ENCODE measurements at regions not wholly inside any gene's neighbourhood (a gene's known extent, or its start where the extent isn't known, plus 50 kb on each side); places are given as distances from the start of the nearest gene placed in this dataset.

DNA sequence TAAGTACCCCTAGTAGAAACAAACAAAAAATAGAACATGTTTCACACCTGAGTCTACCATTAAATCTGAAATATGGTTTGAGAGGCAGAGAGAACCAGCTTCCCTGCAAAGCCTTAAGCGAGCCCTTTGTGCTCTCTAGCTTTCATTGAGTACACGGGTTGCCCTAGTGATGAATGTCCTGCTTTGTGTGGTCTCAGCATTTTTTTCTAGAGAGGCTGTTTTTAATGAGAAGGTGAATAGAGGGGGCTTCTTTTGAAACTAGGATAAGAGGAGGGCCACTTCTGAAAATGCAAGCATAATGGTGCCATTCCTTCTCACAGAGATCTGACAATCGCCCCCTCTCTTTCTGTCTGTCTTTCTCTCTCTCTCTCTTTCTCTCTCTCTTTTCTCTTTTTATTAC lies 131.3 kb downstream of the MACIR start:
- H3K9me1 ChIP-seq (replicated peaks; ENCODE audit: control insufficient read depth, extremely low read depth, insufficient read depth, low read length): no peaks in the 10 kb centered on the region
- peak; percentile 73 for FAIRE-seq
- no peaks in the 10 kb centered on the region for H3K9me3 ChIP-seq (replicated peaks; ENCODE audit: control insufficient read depth, insufficient read depth, low read length)
- H3K27ac ChIP-seq (ENCODE audit: insufficient read depth, low read depth, low read length): no peak overlapping the region
- no peaks in the 10 kb centered on the region for H4K20me1 ChIP-seq (replicated peaks; ENCODE audit: control insufficient read depth, extremely low read depth, insufficient read depth, low read length)
- no peak overlapping the region for H2AFZ ChIP-seq (ENCODE audit: low read depth, low read length)
- intact Hi-C loops (cut with micrococcal nuclease): no loop called here
- no peaks in the 10 kb centered on the region for H3K4me1 ChIP-seq (ENCODE audit: control insufficient read depth, extremely low read depth, insufficient read depth, low read length)
- H3K9ac ChIP-seq (replicated peaks; ENCODE audit: extremely low read depth, insufficient read depth, low read length): no peak overlapping the region
- ChIA-PET CTCF (no interaction called here), POLR2A (no interaction called here)
- BruUV-seq (replicated peaks): no TSS peak
- TF ChIP-seq FOS (IDR thresholded peaks at IDR 0.05; ENCODE audit: borderline replicate concordance, insufficient read depth, low read length) (no peak), POLR2A (IDR thresholded peaks at IDR 0.05; ENCODE audit: low read depth, low read length) (no peak), JUN (IDR thresholded peaks at IDR 0.05; ENCODE audit: borderline replicate concordance, insufficient read depth, insufficient read length, low read depth) (no peak), GATA2 (IDR thresholded peaks at IDR 0.05; ENCODE audit: insufficient read depth, insufficient read length, low read depth, low read length) (no peak), EZH2 (IDR thresholded peaks at IDR 0.05; ENCODE audit: borderline replicate concordance, low read depth, low read length, severe bottlenecking) (no peak), POLR2AphosphoS5 (IDR thresholded peaks at IDR 0.05; ENCODE audit: insufficient read depth, low read depth, low read length) (no peak), MYC (IDR thresholded peaks at IDR 0.05; ENCODE audit: low read depth, low read length) (no peak)
- TF ChIP-seq, protein P1, sequence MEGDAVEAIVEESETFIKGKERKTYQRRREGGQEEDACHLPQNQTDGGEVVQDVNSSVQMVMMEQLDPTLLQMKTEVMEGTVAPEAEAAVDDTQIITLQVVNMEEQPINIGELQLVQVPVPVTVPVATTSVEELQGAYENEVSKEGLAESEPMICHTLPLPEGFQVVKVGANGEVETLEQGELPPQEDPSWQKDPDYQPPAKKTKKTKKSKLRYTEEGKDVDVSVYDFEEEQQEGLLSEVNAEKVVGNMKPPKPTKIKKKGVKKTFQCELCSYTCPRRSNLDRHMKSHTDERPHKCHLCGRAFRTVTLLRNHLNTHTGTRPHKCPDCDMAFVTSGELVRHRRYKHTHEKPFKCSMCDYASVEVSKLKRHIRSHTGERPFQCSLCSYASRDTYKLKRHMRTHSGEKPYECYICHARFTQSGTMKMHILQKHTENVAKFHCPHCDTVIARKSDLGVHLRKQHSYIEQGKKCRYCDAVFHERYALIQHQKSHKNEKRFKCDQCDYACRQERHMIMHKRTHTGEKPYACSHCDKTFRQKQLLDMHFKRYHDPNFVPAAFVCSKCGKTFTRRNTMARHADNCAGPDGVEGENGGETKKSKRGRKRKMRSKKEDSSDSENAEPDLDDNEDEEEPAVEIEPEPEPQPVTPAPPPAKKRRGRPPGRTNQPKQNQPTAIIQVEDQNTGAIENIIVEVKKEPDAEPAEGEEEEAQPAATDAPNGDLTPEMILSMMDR (IDR thresholded peaks at IDR 0.05; ENCODE audit: extremely low read depth in 1 of 2, insufficient read depth in 1 of 2, low read depth in 1 of 2, low read length in 2 of 2): no peak
- TF ChIP-seq, protein P2, sequence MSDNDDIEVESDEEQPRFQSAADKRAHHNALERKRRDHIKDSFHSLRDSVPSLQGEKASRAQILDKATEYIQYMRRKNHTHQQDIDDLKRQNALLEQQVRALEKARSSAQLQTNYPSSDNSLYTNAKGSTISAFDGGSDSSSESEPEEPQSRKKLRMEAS (IDR thresholded peaks at IDR 0.05; ENCODE audit: insufficient read depth, insufficient read length): no peak
- no peak for DNase-seq (ENCODE audit: low read depth, low spot score)
- H3K4me2 ChIP-seq (ENCODE audit: insufficient read depth, low read length): no peak overlapping the region
- no peaks in the 10 kb centered on the region for H3K36me3 ChIP-seq (ENCODE audit: control insufficient read depth in 2 of 2, extremely low read depth in 1 of 2, insufficient read depth in 2 of 2, low read length in 2 of 2)
- no peak overlapping the region for H3K4me3 ChIP-seq (replicated peaks in 1 of 3; ENCODE audit: insufficient read depth in 1 of 3, low read depth in 1 of 3, low read length in 3 of 3)
- dilution Hi-C loops (cut with MboI; ENCODE audit: extremely low pct_ligation_motif_present, low sequenced_read_pairs): no loop called here
- H3K27me3 ChIP-seq (ENCODE audit: control insufficient read depth in 2 of 2, insufficient read depth in 2 of 2, low read length in 2 of 2): peaks cover 2% of the 10 kb centered on the region in 2 experiments
- H3K79me2 ChIP-seq (ENCODE audit: control insufficient read depth, insufficient read depth, low read length): no peaks in the 10 kb centered on the region

All from endothelial cell of umbilical vein (primary cell).